Fibroblast of peridontal ligament (primary cell): ENCODE measurements at regions not wholly inside any gene's neighbourhood (a gene's known extent, or its start where the extent isn't known, plus 50 kb on each side); places are given as distances from the start of the nearest gene placed in this dataset.
"Not testable (repeated sequence)": the region's sequence is repeated elsewhere in the genome, so short reads cannot be mapped to it uniquely, and the experiment has no call there.

Experiments
- DNase-seq: peaks from one replicate; pipeline ENCODE4 v3.0.0-alpha.2; 2010; ENCODE audit errors: extremely low read depth

- DNase-seq: no peak
These were observed 283.9 kb upstream of the RIMS1 start for GRCh38 chr6:71602385-71603007.

DNA sequence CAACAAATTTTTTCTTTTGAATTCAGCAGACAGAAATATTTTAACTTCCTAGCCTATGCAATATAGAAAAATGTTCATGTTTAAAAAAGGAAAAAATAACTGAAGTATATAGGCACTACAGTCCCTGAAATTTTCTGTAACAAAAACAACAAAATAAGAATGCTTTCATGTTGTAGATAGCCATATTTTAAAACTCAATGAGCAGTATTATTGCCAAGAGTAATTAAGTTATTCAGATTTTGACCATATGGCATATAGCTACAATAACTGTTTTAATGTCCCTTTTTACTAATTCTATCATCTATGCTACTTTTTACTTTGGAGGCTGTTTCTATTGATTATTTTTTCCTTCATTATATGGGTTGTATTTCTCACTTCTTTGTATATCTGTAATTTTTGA lies 283.3 kb upstream of the RIMS1 start:
- DNase-seq: no peak

DNA sequence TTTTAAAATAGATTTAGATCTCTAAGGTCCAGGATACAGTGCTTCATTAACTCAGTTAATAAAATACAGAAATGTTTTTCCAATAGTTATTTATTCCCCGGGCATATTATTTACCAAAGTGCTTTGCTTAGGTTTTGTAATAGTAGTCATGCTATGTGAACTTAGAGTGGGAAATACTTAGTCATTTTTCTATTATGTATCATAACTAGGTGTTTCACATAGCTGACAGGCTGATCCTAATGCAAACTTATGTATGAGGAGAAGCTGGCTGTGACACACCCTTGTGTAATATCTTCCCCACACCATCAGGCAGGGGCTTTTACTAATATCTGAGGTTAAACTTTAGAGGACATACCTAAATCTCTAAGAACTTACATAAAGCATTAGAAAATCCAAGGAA lies 277.7 kb upstream of the RIMS1 start:
- DNase-seq: no peak

DNA sequence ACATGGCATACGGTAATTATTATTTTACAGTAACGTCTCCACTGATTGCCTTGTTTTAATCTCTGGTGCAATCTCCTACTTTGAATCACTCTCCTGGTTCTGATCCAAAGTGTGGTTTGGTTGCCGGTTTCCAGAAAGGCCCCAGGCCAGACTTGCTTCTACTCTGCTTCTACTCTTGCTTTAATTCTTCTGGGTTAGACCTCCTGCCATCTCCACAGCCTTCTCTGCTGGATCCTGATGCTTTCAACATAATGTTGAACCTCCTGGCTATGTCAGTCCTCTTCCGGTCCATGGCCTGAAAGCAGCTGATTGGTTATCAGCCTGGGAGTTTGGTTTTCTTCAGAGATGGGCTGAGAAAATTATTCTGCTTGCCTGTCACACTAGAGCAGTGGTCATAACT lies 266.5 kb upstream of the RIMS1 start:
- peak; percentile 21 for DNase-seq

DNA sequence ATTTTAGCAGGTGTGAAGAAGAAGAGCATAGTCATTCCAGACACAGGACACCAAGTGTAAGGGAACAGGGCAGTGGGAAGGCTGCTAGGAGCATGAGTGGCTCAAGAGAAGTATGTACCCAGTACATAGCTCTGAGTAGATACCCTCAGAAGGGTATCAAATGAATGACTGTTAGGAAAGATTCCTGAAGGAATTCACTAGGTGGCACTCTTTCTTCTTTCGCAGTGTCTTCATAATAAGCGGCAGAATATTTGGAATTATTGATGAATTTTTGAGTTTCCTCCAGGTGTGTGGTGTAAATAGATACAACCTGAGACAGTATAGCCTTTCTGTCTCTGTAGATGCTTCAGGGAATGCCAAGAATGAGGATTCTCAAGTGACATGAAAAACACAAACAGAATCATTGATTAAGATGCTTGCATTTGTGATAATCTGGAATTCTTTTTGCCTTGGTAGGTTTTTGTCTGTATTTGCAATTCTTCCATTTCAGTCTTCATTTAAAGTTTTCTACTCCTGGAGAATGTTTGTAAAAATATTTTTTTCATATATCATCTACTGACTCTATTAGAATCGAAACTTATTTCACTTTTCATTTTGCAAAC lies 264.3 kb upstream of the RIMS1 start:
- peak; percentile 13 for DNase-seq

DNA sequence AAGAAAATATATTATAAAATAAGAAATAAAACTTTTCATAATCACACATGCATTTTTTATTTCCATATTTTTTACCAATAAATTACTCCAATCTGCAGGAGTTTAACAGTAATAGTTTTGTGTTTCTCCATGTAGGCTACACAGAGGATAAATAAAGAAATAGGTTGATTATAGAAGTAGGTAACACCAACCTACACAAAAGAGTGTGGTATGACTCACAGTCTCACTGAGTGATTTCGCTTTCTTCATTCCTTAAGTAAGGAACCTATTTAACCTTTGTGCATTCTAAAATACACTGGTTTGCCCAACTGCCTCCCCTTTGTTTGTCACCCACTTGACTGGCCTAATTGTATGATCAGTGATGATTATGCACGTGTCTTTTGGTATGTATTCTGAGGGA lies 244.2 kb upstream of the RIMS1 start:
- DNase-seq: no peak

GRCh38 chr6:71642793-71643192 lies 243.6 kb upstream of the RIMS1 start:
- DNase-seq: no peak

DNA sequence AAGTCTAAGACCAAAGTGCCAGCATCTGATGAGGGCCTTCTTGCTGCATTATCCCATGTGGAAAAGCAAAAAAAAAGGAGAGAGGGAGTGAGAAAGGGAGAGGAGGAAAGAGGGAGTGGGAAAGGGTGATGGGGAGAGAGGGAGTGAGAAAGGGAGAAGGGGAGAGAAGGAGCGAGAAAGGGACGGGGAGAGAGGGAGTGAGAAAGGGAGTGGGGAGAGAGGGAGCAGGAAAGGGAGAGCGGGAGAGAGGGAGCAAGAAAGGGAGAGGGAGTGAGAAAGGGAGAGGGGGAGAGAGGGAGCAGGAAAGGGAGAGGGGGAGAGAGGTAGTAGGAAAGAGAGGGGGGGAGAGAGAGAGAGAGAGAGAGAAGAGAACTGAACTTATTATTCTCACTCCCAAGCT lies 241.1 kb upstream of the RIMS1 start:
- no peak for DNase-seq

GRCh38 chr6:71649915-71650314 lies 236.4 kb upstream of the RIMS1 start:
- DNase-seq: no peak

DNA sequence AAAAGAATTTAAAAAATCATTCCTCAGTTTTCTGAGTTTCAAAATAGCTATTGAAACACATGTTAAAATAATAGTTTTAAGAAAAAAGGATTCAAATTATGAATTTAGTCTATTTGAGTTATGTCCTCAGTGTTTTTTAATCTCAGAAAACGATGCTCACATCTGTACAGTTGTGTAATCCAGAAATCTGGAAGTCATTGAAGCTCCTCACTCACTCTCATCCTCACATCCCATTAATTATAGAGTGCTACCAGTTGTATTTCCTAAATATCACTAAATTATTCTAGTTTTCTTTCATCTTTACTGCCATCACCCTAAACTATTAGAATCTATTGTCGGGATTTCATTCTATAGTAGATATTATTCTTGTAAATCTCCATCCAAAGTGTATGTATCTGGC lies 234.7 kb upstream of the RIMS1 start:
- no peak for DNase-seq

- DNase-seq: no peak
These were observed 230.2 kb upstream of the RIMS1 start for GRCh38 chr6:71656121-71656520.

DNA sequence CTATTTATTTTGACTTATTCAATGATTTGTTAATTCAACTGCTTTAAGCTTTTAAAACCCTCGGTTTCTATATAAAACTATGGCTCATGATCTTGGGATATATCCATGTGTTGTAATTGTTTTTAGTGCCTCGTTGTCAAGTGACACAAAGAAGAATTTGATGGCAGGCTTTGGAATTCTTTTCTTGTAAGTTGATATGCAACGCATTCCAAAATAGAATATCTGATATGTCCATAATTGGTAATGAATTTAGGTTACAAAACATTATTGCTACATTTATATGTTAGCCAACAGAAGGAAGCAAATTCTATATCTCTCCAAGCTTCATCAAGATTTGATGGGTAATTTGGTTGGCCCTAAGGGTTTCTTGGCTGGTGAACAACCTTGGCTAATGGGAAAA lies 220.4 kb upstream of the RIMS1 start:
- peak; percentile 8 for DNase-seq

GRCh38 chr6:71672876-71673275 lies 213.5 kb upstream of the RIMS1 start:
- no peak for DNase-seq

DNA sequence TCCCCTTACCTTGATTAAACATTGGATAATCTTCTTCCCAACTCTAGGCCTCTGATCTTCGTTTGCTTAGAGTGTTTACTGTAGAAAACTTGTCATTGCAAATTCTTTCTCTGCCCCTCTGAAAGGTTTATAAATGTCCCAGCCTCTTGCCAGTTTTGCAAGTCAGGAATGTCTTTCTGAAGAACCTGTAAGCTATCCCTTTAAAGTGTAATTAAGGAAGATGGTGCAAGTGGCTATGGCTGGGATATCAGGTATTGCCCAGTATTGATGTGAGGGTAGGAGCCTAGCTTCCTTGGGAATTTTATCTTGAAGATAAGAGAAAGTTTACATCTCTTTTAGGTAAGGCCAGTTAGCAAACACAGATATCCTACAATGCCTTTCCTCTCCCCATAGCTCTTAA lies 211.0 kb upstream of the RIMS1 start:
- no peak for DNase-seq

- no peak for DNase-seq
These were observed 210.1 kb upstream of the RIMS1 start for GRCh38 chr6:71676298-71676697.

- no peak for DNase-seq
These were observed 208.3 kb upstream of the RIMS1 start for GRCh38 chr6:71678091-71678490.

- DNase-seq: no peak
These were observed 205.0 kb upstream of the RIMS1 start for GRCh38 chr6:71681234-71681867.

DNA sequence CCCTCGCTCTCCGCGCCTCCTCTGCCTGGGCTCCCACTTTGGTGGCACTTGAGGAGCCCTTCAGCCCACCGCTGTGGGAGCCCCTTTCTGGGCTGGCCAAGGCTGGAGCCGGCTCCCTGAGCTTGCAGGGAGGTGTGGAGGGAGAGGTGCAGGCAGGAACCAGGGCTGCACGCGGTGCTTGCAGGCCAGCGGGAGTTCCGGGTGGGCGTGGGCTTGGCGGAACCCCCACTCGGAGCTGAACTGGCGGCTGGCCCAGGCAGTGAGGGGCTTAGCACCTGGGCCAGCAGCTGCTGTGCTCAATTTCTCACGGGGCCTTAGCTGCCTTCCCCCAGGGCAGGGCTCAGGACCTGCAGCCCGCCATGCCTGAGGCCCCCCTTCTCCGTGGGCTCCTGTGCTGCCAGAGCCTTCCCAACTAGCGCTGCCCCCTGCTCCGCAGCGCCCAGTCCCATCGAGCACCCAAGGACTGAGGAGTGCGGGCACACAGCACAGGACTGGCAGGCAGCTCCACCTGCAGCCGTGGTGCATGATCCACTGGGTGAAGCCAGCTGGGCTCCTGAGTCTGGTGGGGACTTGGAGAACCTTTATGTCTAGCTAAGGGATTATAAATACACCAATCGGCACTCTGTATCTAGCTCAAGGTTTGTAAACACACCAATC lies 200.2 kb upstream of the RIMS1 start:
- not testable (repeated sequence) for DNase-seq

DNA sequence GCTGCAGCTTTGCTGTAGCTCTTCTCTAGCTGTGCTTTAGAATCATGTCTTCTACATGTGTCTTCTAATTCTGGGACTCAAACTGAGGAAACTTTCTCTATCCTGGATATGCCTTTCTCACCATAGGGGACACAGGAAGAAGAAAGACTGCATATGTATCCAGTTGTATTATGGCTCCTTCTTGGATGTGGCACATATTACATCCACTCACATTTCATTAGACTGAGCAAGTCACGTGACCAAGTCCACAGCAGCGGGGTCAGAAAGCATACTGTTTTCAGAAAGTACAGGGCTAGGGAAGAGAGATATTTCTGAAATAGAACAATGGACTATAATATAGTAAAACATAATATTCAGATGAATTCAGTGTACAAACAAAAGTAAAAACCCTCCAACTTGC lies 187.6 kb upstream of the RIMS1 start:
- DNase-seq: no peak

GRCh38 chr6:71706523-71706922 lies 179.8 kb upstream of the RIMS1 start:
- no peak for DNase-seq

- DNase-seq: no peak
These were observed 179.3 kb upstream of the RIMS1 start for GRCh38 chr6:71707059-71707458.

GRCh38 chr6:71720705-71721104 lies 165.6 kb upstream of the RIMS1 start:
- DNase-seq: no peak

- no peak for DNase-seq
These were observed 164.7 kb upstream of the RIMS1 start for GRCh38 chr6:71721642-71722041.
